IMR-90 (cell line): ENCODE measurements at regions not wholly inside any gene's neighbourhood (a gene's known extent, or its start where the extent isn't known, plus 50 kb on each side); places are given as distances from the start of the nearest gene placed in this dataset.

Experiments
- ATAC-seq: fragments of 200-7000 bp; cut with Tn5 transposase; 2 replicates; pipeline ENCODE4 v1.9.1; 2020; ENCODE audit warnings: low read depth, mild to moderate bottlenecking, moderate library complexity
- BruUV-seq: library from RNA; stranded (reverse); fragments of 400-500 nt; replicated peaks from 2 replicates; lab custom pipeline; 2021; lab: Mats Ljungman, UMichigan
- CTCF ChIA-PET: fragments of 300-600 bp; formaldehyde crosslinking; extraction: SDS; loops from one replicate; lab custom pipeline; 2021; ENCODE audit warnings: antibody characterized with exemption; lab: Yijun Ruan, JAX
- POLR2A ChIA-PET: fragments of 300-600 bp; sonication (Branson Sonifier 250); formaldehyde crosslinking; loops from one replicate; lab custom pipeline; 2022; ENCODE audit warnings: antibody characterized with exemption; ENCODE audit not compliant: unreplicated experiment; lab: Charles Lee
- DNase-seq: peaks from one replicate; pipeline ENCODE4 v3.0.0; 2013
- H2AFZ ChIP-seq: replicated peaks from 2 replicates; pipeline ENCODE3; 2013; ENCODE audit warnings: low read length, mild to moderate bottlenecking; ENCODE audit not compliant: poor library complexity
- H2AK5ac ChIP-seq: 2 replicates; pipeline ENCODE4 v1.6.1; 2013; ENCODE audit warnings: low read depth, low read length, inconsistent platforms
- H2AK9ac ChIP-seq: replicated peaks from 2 replicates; pipeline ENCODE3; 2013; ENCODE audit warnings: mild to moderate bottlenecking, low read depth, low read length, moderate library complexity; ENCODE audit not compliant: poor library complexity
- H2BK120ac ChIP-seq: 2 replicates; pipeline ENCODE4 v1.6.1; 2013; ENCODE audit warnings: low read depth, low read length, inconsistent platforms
- H2BK15ac ChIP-seq: 3 replicates; pipeline ENCODE4 v1.6.1; 2013; ENCODE audit warnings: low read depth, low read length, inconsistent platforms
- H2BK20ac ChIP-seq: 2 replicates; pipeline ENCODE4 v1.6.1; 2013; ENCODE audit warnings: low read depth, mild to moderate bottlenecking, inconsistent platforms, low read length, moderate library complexity
- H2BK5ac ChIP-seq: 2 replicates; pipeline ENCODE4 v1.6.1; 2013; ENCODE audit warnings: mild to moderate bottlenecking, low read depth, low read length, inconsistent platforms; ENCODE audit not compliant: poor library complexity, severe bottlenecking
- H3K14ac ChIP-seq: replicated peaks from 2 replicates; pipeline ENCODE4 v1.6.1; 2013; ENCODE audit warnings: low read depth, low read length, inconsistent platforms
- H3K18ac ChIP-seq: 2 replicates; pipeline ENCODE4 v1.6.1; 2013; ENCODE audit warnings: low read depth, low read length, control low read depth
- H3K23ac ChIP-seq: 2 replicates; pipeline ENCODE4 v1.6.1; 2013; ENCODE audit warnings: low read depth, low read length, inconsistent platforms
- H3K27ac ChIP-seq: 2 replicates; pipeline ENCODE4 v1.5.1; 2013; ENCODE audit warnings: mild to moderate bottlenecking, control low read depth, low read length; ENCODE audit not compliant: insufficient read depth
- H3K27me3 ChIP-seq: 2 replicates; pipeline ENCODE4 v1.6.1; 2013; ENCODE audit warnings: low read length; ENCODE audit not compliant: control insufficient read depth, insufficient read depth
- H3K36me3 ChIP-seq: 2 replicates; pipeline ENCODE4 v1.6.1; 2013; ENCODE audit warnings: low read length, mixed read lengths; ENCODE audit not compliant: control insufficient read depth, insufficient read depth
- H3K4ac ChIP-seq: 2 replicates; pipeline ENCODE4 v1.6.1; 2013; ENCODE audit warnings: low read depth, low read length, inconsistent platforms
- H3K4me1 ChIP-seq: 2 replicates; pipeline ENCODE4 v1.6.1; 2013; ENCODE audit warnings: low read length, mixed read lengths; ENCODE audit not compliant: control insufficient read depth, insufficient read depth
- H3K4me2 ChIP-seq: 2 replicates; pipeline ENCODE4 v1.6.1; 2013; ENCODE audit warnings: low read depth, mild to moderate bottlenecking, control low read depth, low read length, moderate library complexity
- H3K4me3 ChIP-seq: 2 replicates; pipeline ENCODE4 v1.5.1; 2013; ENCODE audit warnings: low read depth, mild to moderate bottlenecking, control low read depth, low read length, moderate library complexity; ENCODE audit not compliant: insufficient read depth
- H3K56ac ChIP-seq: 2 replicates; pipeline ENCODE4 v1.6.1; 2013; ENCODE audit warnings: low read length, inconsistent platforms; ENCODE audit not compliant: insufficient read depth; ENCODE audit errors: extremely low read depth
- H3K79me1 ChIP-seq, 2 experiments: 2 replicates each; pipeline ENCODE4 v1.6.1; 2013; ENCODE audit warnings: low read length in 2 of 2, inconsistent platforms in 1 of 2, low read depth in 1 of 2
- H3K9ac ChIP-seq: 2 replicates; pipeline ENCODE4 v1.6.1; 2013; ENCODE audit warnings: low read depth, low read length, control low read depth
- H3K9me1 ChIP-seq: 2 replicates; pipeline ENCODE4 v1.6.1; 2013; ENCODE audit warnings: low read length, inconsistent platforms; ENCODE audit not compliant: insufficient read depth
- H3K9me3 ChIP-seq: 2 replicates; pipeline ENCODE4 v1.6.1; 2013; ENCODE audit warnings: low read length; ENCODE audit not compliant: control insufficient read depth, insufficient read depth
- H4K20me1 ChIP-seq: 2 replicates; pipeline ENCODE4 v1.6.1; 2013; ENCODE audit warnings: low read length, inconsistent platforms; ENCODE audit not compliant: insufficient read depth
- H4K5ac ChIP-seq: 2 replicates; pipeline ENCODE4 v1.6.1; 2013; ENCODE audit warnings: mild to moderate bottlenecking, low read depth, low read length, control low read depth
- H4K8ac ChIP-seq, 2 experiments: 2 replicates each; pipeline ENCODE4 v1.6.1; 2013; ENCODE audit warnings: low read depth in 2 of 2, low read length in 2 of 2, control low read depth in 1 of 2, inconsistent platforms in 1 of 2
- H4K91ac ChIP-seq: 2 replicates; pipeline ENCODE4 v1.6.1; 2013; ENCODE audit warnings: low read depth, low read length, inconsistent platforms; ENCODE audit not compliant: insufficient read depth
- RFX5 ChIP-seq: IDR thresholded peaks from 2 replicates; pipeline ENCODE4 v1.8.0; 2012; ENCODE audit warnings: low read depth, mild to moderate bottlenecking, low read length, moderate library complexity
- WGBS, 2 experiments: methylation state at CpG; one replicate each; pipeline versions ENCODE4 v1.1.5 to v1.1.7; 2013; ENCODE audit warnings: missing lambda C conversion rate in 2 of 2; ENCODE audit not compliant: insufficient read length in 1 of 2; ENCODE audit errors: extremely low coverage in 2 of 2; 5-methylcytosine and 5-hydroxymethylcytosine counted together
- dilution Hi-C: fragments of 300-500 bp; cut with HindIII; formaldehyde crosslinking; loops from one replicate; pipeline ENCODE4 v1.14.3; 2018; ENCODE audit warnings: low sequenced_read_pairs; ENCODE audit not compliant: unreplicated experiment
- in situ Hi-C: fragments of 300-500 bp; cut with MboI; formaldehyde crosslinking; loops from 3 replicates; pipeline ENCODE4 v1.14.3; 2019; ENCODE audit warnings: low sequenced_read_pairs, inconsistent platforms, mixed read lengths
- intact Hi-C: fragments of 100-400 bp; cut with micrococcal nuclease; formaldehyde crosslinking; loops from 2 replicates; pipeline ENCODE4 v1.10.0; 2022

DNA sequence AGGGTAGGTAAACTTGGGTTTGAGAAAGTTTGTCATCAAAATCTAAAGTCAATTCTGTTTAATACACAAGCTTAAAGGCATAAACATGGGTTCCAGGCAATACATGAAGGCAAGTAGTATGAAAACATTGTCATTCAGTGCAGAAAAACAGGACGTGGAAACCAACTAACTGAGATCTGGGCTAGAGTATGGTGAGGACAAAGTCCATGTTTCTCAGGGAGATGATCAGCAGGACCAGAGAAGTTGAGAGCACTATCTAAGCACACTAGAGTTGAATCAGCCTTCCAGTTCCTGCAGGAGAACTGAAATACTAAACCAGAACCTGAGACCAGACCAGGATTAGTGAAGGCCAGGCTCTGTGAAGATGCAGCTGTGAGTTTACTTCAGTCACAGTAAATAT, 302.8 kb upstream of the CRIM1 start:
- Histone ChIP-seq H4K91ac (no peak overlapping the region), H3K9me3 (no peaks in the 10 kb centered on the region), H3K27me3 (no peaks in the 10 kb centered on the region), H2AK9ac (no peak overlapping the region), H4K8ac (no peak overlapping the region), H4K20me1 (no peaks in the 10 kb centered on the region), H3K4me2 (no peak overlapping the region), H3K9me1 (no peaks in the 10 kb centered on the region), H3K4me1 (no peaks in the 10 kb centered on the region), H3K9ac (no peak overlapping the region), H2BK5ac (no peak overlapping the region), H2AK5ac (no peak overlapping the region), H2BK20ac (no peak overlapping the region), H3K79me1 (no peaks in the 10 kb centered on the region), H3K23ac (no peak overlapping the region), H3K36me3 (no peaks in the 10 kb centered on the region), H3K14ac (no peak overlapping the region), H2BK120ac (no peak overlapping the region), H3K27ac (no peak overlapping the region), H2BK15ac (no peak overlapping the region), H2AFZ (no peak overlapping the region), H3K56ac (no peak overlapping the region), H4K5ac (no peak overlapping the region), H3K4ac (no peak overlapping the region), H3K4me3 (no peak overlapping the region), H3K18ac (no peak overlapping the region)
- ChIA-PET CTCF (no interaction called here), POLR2A (no interaction called here)
- no peak for DNase-seq
- in situ Hi-C loops (no loop called here), dilution Hi-C loops (no loop called here), intact Hi-C loops (no loop called here)
- BruUV-seq: no TSS peak
- TF ChIP-seq RFX5: no peak
- no peak for ATAC-seq
- 11% methylated on average over 1 of the region's 1 CpG; no CpG with 5 or more reads in 1 of the 2 experiments for WGBS, 2 experiments
